ENCODE measurements at regions not wholly inside any gene's neighbourhood (a gene's known extent, or its start where the extent isn't known, plus 50 kb on each side); places are given as distances from the start of the nearest gene placed in this dataset.

GRCh38 chr4:137960371-137961050, 281.6 kb downstream of the SLC7A11 start:
- RAD21 ChIA-PET (ENCODE audit: unreplicated experiment), result no interaction called here
- no peaks in the 10 kb centered on the region for H3K36me3 ChIP-seq (ENCODE audit: control insufficient read depth in 2 of 2, insufficient read depth in 2 of 2, low read length in 1 of 2)
- FAIRE-seq (no peak), DNase-seq (ENCODE audit: low read depth, low spot score) (no peak), ATAC-seq (no peak)
- no peak overlapping the region for H2AFZ ChIP-seq (ENCODE audit: control insufficient read depth, low read depth, low read length)
- H3K4me2 ChIP-seq (ENCODE audit: control insufficient read depth, insufficient read depth), result no peak overlapping the region
- no peaks in the 10 kb centered on the region for H3K9me3 ChIP-seq (replicated peaks; ENCODE audit: control insufficient read depth, insufficient read depth, low read length)
- CTCF ChIA-PET, result no interaction called here
- H3K9ac ChIP-seq (ENCODE audit: control insufficient read depth, insufficient read depth, low read length), result no peak overlapping the region
- no peaks in the 10 kb centered on the region for H3K4me1 ChIP-seq (ENCODE audit: control insufficient read depth, insufficient read depth, low read length)
- no peaks in the 10 kb centered on the region for H4K20me1 ChIP-seq (ENCODE audit: control insufficient read depth, insufficient read depth)
- H3K79me2 ChIP-seq (ENCODE audit: control insufficient read depth, insufficient read depth, low read length), result no peaks in the 10 kb centered on the region
- H3K27ac ChIP-seq (ENCODE audit: control insufficient read depth, insufficient read depth), result no peak overlapping the region
- intact Hi-C loops (cut with micrococcal nuclease; ENCODE audit: unreplicated experiment), result no loop called here
- TF ChIP-seq TBL1XR1 (IDR thresholded peaks at IDR 0.05; ENCODE audit: low read depth, low read length), result no peak
- no peak for TF ChIP-seq ATF3 (IDR thresholded peaks at IDR 0.05; ENCODE audit: borderline replicate concordance, extremely low read depth, low read depth, low read length)
- no peak for TF ChIP-seq EGR1 (IDR thresholded peaks at IDR 0.05; ENCODE audit: borderline replicate concordance in 1 of 2, low read depth in 2 of 2, low read length in 2 of 2)
- TF ChIP-seq DPF2 (IDR thresholded peaks at IDR 0.05), result no peak
- TF ChIP-seq JUNB (IDR thresholded peaks at IDR 0.05), result no peak
- no peak for TF ChIP-seq MAX (IDR thresholded peaks at IDR 0.05; ENCODE audit: low read depth, low read length)
- no peak for TF ChIP-seq ZNF384 (IDR thresholded peaks at IDR 0.05; ENCODE audit: borderline replicate concordance, low read depth, low read length)
- TF ChIP-seq EP300 (IDR thresholded peaks at IDR 0.05; ENCODE audit: borderline replicate concordance in 1 of 2, control insufficient read depth in 1 of 2, low read depth in 2 of 2, low read length in 2 of 2), result no peak
- TF ChIP-seq CHD4 (IDR thresholded peaks at IDR 0.05), result no peak
- TF ChIP-seq STAT1 (conservative IDR thresholded peaks at IDR 0.05), result no peak
- no peak for TF ChIP-seq RELA (IDR thresholded peaks at IDR 0.05; ENCODE audit: borderline replicate concordance, partially characterized antibody)
- TF ChIP-seq NR2F1 (conservative IDR thresholded peaks at IDR 0.05), result no peak
- TF ChIP-seq MTA3 (IDR thresholded peaks at IDR 0.05; ENCODE audit: borderline replicate concordance, low read length), result no peak
- TF ChIP-seq, protein P1, sequence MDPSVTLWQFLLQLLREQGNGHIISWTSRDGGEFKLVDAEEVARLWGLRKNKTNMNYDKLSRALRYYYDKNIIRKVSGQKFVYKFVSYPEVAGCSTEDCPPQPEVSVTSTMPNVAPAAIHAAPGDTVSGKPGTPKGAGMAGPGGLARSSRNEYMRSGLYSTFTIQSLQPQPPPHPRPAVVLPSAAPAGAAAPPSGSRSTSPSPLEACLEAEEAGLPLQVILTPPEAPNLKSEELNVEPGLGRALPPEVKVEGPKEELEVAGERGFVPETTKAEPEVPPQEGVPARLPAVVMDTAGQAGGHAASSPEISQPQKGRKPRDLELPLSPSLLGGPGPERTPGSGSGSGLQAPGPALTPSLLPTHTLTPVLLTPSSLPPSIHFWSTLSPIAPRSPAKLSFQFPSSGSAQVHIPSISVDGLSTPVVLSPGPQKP (IDR thresholded peaks at IDR 0.05; ENCODE audit: low read depth, low read length), result no peak
- SMC1A ChIA-PET (ENCODE audit: uncharacterized antibody, unreplicated experiment), result interaction anchor here (1.1 kb wide), 1 partner anchor 11 kb away, joined by 3 read pairs; no protein-coding TSS in a partner anchor
- H3K27me3 ChIP-seq (replicated peaks in 1 of 2; ENCODE audit: control insufficient read depth in 2 of 2, insufficient read depth in 2 of 2, low read length in 1 of 2), result no peaks in the 10 kb centered on the region; a peak in 1 of 4 replicates
- H3K4me3 ChIP-seq, result no peak overlapping the region
- in situ Hi-C loops (cut with MboI), result no loop called here
- 29% methylated on average over 3 of the region's 3 CpGs for WGBS (ENCODE audit: insufficient coverage, insufficient replicate concordance, low lambda C conversion rate, missing lambda C conversion rate)
- POLR2A ChIA-PET, result no interaction called here
- BruUV-seq (replicated peaks), result no TSS peak

Data from GM12878 (cell line).